HCT116 (cell line): ENCODE measurements at regions not wholly inside any gene's neighbourhood (a gene's known extent, or its start where the extent isn't known, plus 50 kb on each side); places are given as distances from the start of the nearest gene placed in this dataset.

Experiments
- ATAC-seq: fragments of 200-7000 bp; cut with Tn5 transposase; 2 replicates; pipeline ENCODE4 v1.9.1; 2020; ENCODE audit warnings: mild to moderate bottlenecking, moderate library complexity
- BruUV-seq: library from RNA; stranded (reverse); fragments of 400-500 nt; replicated peaks from 2 replicates; lab custom pipeline; 2021; lab: Mats Ljungman, UMichigan
- CTCF ChIA-PET: fragments of 300-600 bp; sonication (Branson Sonifier 250); formaldehyde crosslinking; loops from one replicate; lab custom pipeline; 2021; ENCODE audit warnings: antibody characterized with exemption; lab: Charles Lee
- POLR2A ChIA-PET: fragments of 300-600, 350-600 bp; sonication (Branson Sonifier 250); formaldehyde crosslinking; loops from one replicate; lab custom pipeline; 2021; ENCODE audit warnings: antibody characterized with exemption; lab: Charles Lee
- RAD21 ChIA-PET, 2 experiments: fragments of 300-600 bp; sonication (Branson Sonifier 250); formaldehyde crosslinking; loops; one replicate each; lab custom pipeline; 2023; ENCODE audit warnings: low total read pairs in 2 of 2; ENCODE audit not compliant: uncharacterized antibody in 2 of 2, unreplicated experiment in 2 of 2, low non-redundant PET in 1 of 2; lab: Charles Lee
- DNase-seq: peaks from one replicate; pipeline ENCODE4 v3.0.0-alpha.2; 2010; ENCODE audit warnings: low read depth, low spot score
- H2AFZ ChIP-seq: fragments of 200-600 bp; shearing (Covaris generic), sonication (generic); 2 replicates; pipeline ENCODE4 v1.6.1; 2017; ENCODE audit warnings: low read depth, mixed run types, mixed read lengths, antibody characterized with exemption, low read length; ENCODE audit not compliant: poor library complexity, severe bottlenecking
- H3K27ac ChIP-seq: 2 replicates; pipeline ENCODE4 v1.5.1; 2012; ENCODE audit warnings: low read depth, low read length
- H3K27me3 ChIP-seq: fragments of 200-600 bp; sonication (generic); 2 replicates; pipeline ENCODE4 v1.6.1; 2016; ENCODE audit warnings: mixed run types, low read length, mixed read lengths; ENCODE audit not compliant: insufficient read depth
- H3K36me3 ChIP-seq, 2 experiments: fragments of 200-500 bp in 1 of 2; fragments of 200-600 bp in 1 of 2; sonication (Bioruptor generic) in 1 of 2; sonication (generic) in 1 of 2; 2 replicates each; pipeline versions ENCODE4 v1.5.1 to v1.6.1; 2014 to 2016; ENCODE audit warnings: low read length in 2 of 2, inconsistent platforms in 1 of 2, mixed read lengths in 1 of 2, mixed run types in 1 of 2; ENCODE audit not compliant: insufficient read depth in 2 of 2, control insufficient read depth in 1 of 2
- H3K4me1 ChIP-seq, 2 experiments: fragments of 200-600 bp in 1 of 2; sonication (generic) in 1 of 2; 2 replicates each; pipeline versions ENCODE4 v1.5.1 to v1.6.1; 2012 to 2017; ENCODE audit warnings: low read length in 2 of 2, inconsistent platforms in 1 of 2, mild to moderate bottlenecking in 1 of 2, mixed read lengths in 1 of 2, mixed run types in 1 of 2, moderate library complexity in 1 of 2; ENCODE audit not compliant: insufficient read depth in 2 of 2, control insufficient read depth in 1 of 2
- H3K4me2 ChIP-seq: fragments of 200-600 bp; sonication (generic); 2 replicates; pipeline ENCODE4 v1.6.1; 2017; ENCODE audit warnings: mixed run types, low read length, mixed read lengths
- H3K4me3 ChIP-seq, 2 experiments: fragments of 200-600 bp in 1 of 2; sonication (generic) in 1 of 2; replicated peaks in 1 of 2; 2 replicates each; pipeline ENCODE4 v1.5.1; 2011 to 2016; ENCODE audit warnings: low read length in 2 of 2, control low read depth in 1 of 2, low read depth in 1 of 2, mild to moderate bottlenecking in 1 of 2, mixed read lengths in 1 of 2, mixed run types in 1 of 2
- H3K79me2 ChIP-seq: fragments of 200-600 bp; sonication (generic); 2 replicates; pipeline ENCODE4 v1.6.1; 2017; ENCODE audit warnings: mild to moderate bottlenecking, mixed run types, low read length, moderate library complexity, mixed read lengths; ENCODE audit not compliant: insufficient read depth
- H3K9ac ChIP-seq: fragments of 200-600 bp; sonication (generic); 2 replicates; pipeline ENCODE4 v1.6.1; 2016; ENCODE audit warnings: low read length, mixed read lengths
- H3K9me2 ChIP-seq: fragments of 200-600 bp; sonication (generic), shearing (Covaris generic); 2 replicates; pipeline ENCODE4 v1.6.1; 2017; ENCODE audit warnings: mixed run types, mild to moderate bottlenecking, moderate library complexity; ENCODE audit not compliant: insufficient read depth
- H3K9me3 ChIP-seq, 2 experiments: fragments of 200-500 bp in 1 of 2; fragments of 200-600 bp in 1 of 2; sonication (Bioruptor generic) in 1 of 2; sonication (generic) in 1 of 2; 2 replicates each; pipeline ENCODE4 v1.6.1; 2014 to 2017; ENCODE audit warnings: low read length in 2 of 2, mixed read lengths in 2 of 2, inconsistent platforms in 1 of 2, low read depth in 1 of 2, mild to moderate bottlenecking in 1 of 2, mixed run types in 1 of 2, moderate library complexity in 1 of 2; ENCODE audit not compliant: control insufficient read depth in 1 of 2, insufficient read depth in 1 of 2
- H4K20me1 ChIP-seq: fragments of 200-600 bp; sonication (generic), shearing (Covaris generic); 2 replicates; pipeline ENCODE4 v1.6.1; 2017; ENCODE audit warnings: mixed run types, mild to moderate bottlenecking, moderate library complexity; ENCODE audit not compliant: insufficient read depth
- CBX3 ChIP-seq: IDR thresholded peaks from 2 replicates; pipeline ENCODE4 v1.6.1; 2012; ENCODE audit warnings: low read depth
- EGR1 ChIP-seq: IDR thresholded peaks from 2 replicates; pipeline ENCODE4 v1.6.1; 2012; ENCODE audit warnings: low read depth
- ELF1 ChIP-seq: IDR thresholded peaks from 2 replicates; pipeline ENCODE4 v1.6.1; 2012; ENCODE audit warnings: low read depth, borderline replicate concordance
- EZH2phosphoT487 ChIP-seq: fragments of 200-600 bp; IDR thresholded peaks from 2 replicates; pipeline ENCODE4 v1.6.1; 2018; ENCODE audit warnings: antibody characterized with exemption, borderline replicate concordance
- FOSL1 ChIP-seq: IDR thresholded peaks from 2 replicates; pipeline ENCODE4 v1.6.1; 2012; ENCODE audit warnings: low read depth
- POLR2A ChIP-seq: IDR thresholded peaks from 2 replicates; pipeline ENCODE4 v1.7.0; 2011; ENCODE audit warnings: borderline replicate concordance; ENCODE audit not compliant: insufficient read depth, insufficient read length; ENCODE audit errors: extremely low read depth
- RAD21 ChIP-seq: IDR thresholded peaks from 2 replicates; pipeline ENCODE4 v1.6.1; 2012; ENCODE audit warnings: low read depth, mild to moderate bottlenecking
- SIN3A ChIP-seq: IDR thresholded peaks from 2 replicates; pipeline ENCODE4 v1.6.1; 2012; ENCODE audit warnings: low read depth
- SP1 ChIP-seq: IDR thresholded peaks from 2 replicates; pipeline ENCODE4 v1.6.1; 2012; ENCODE audit warnings: low read depth
- SRF ChIP-seq: IDR thresholded peaks from 2 replicates; pipeline ENCODE4 v1.6.1; 2012; ENCODE audit warnings: low read depth
- intact Hi-C: fragments of 100-400 bp; cut with micrococcal nuclease; formaldehyde crosslinking; loops from 2 replicates; pipeline ENCODE4 v1.10.0; 2022
- TF ChIP-seq, protein P1 (sequence below): IDR thresholded peaks from 2 replicates; pipeline ENCODE4 v1.6.1; 2012; ENCODE audit warnings: low read depth

DNA sequence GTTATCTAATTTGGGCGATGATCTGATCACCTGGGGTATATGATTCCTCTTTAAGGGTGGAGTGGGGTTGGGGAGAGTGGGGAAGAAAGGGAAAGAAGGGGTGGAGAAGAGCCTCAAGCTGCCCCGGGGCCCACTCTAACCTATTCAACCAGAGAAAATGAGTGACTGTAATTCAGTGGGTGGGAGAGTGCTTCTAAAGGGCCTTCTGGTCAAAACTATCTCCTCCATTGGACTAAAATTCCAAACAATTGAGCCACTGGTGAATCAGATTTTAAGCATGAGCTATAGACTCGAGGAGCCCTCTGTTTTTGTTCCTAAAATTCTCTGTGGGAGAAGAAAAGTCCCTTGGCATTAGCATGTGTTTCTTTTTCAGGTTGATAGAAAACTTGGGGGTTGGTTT, 296.8 kb downstream of the CLIC5 start:
- no TSS peak for BruUV-seq
- Histone ChIP-seq H3K9ac (no peak overlapping the region), H3K27ac (no peak overlapping the region), H3K4me1 (peaks cover 0 to 4% of the 10 kb centered on the region in 2 experiments; a peak in 2 of 4 replicates), H3K79me2 (no peaks in the 10 kb centered on the region), H3K4me2 (no peak overlapping the region), H3K27me3 (no peaks in the 10 kb centered on the region), H3K9me2 (no peaks in the 10 kb centered on the region), H3K9me3 (no peaks in the 10 kb centered on the region; a peak in 1 of 4 replicates), H3K4me3 (no peak overlapping the region), H4K20me1 (no peaks in the 10 kb centered on the region), H3K36me3 (no peaks in the 10 kb centered on the region), H2AFZ (no peak overlapping the region)
- RAD21 ChIA-PET = no interaction called here
- no peak for TF ChIP-seq EZH2phosphoT487
- TF ChIP-seq RAD21 = no peak
- TF ChIP-seq CBX3 = no peak
- TF ChIP-seq, protein P1, sequence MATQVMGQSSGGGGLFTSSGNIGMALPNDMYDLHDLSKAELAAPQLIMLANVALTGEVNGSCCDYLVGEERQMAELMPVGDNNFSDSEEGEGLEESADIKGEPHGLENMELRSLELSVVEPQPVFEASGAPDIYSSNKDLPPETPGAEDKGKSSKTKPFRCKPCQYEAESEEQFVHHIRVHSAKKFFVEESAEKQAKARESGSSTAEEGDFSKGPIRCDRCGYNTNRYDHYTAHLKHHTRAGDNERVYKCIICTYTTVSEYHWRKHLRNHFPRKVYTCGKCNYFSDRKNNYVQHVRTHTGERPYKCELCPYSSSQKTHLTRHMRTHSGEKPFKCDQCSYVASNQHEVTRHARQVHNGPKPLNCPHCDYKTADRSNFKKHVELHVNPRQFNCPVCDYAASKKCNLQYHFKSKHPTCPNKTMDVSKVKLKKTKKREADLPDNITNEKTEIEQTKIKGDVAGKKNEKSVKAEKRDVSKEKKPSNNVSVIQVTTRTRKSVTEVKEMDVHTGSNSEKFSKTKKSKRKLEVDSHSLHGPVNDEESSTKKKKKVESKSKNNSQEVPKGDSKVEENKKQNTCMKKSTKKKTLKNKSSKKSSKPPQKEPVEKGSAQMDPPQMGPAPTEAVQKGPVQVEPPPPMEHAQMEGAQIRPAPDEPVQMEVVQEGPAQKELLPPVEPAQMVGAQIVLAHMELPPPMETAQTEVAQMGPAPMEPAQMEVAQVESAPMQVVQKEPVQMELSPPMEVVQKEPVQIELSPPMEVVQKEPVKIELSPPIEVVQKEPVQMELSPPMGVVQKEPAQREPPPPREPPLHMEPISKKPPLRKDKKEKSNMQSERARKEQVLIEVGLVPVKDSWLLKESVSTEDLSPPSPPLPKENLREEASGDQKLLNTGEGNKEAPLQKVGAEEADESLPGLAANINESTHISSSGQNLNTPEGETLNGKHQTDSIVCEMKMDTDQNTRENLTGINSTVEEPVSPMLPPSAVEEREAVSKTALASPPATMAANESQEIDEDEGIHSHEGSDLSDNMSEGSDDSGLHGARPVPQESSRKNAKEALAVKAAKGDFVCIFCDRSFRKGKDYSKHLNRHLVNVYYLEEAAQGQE = no peak
- TF ChIP-seq EGR1 = no peak
- TF ChIP-seq FOSL1 = no peak
- no peak for TF ChIP-seq POLR2A
- TF ChIP-seq SIN3A = no peak
- TF ChIP-seq SP1 = no peak
- no peak for TF ChIP-seq ELF1
- TF ChIP-seq SRF = no peak
- CTCF ChIA-PET = no interaction called here
- DNase-seq (no peak), ATAC-seq (no peak)
- POLR2A ChIA-PET = no interaction called here
- intact Hi-C loops = loop anchor here (5.0 to 10.0 kb wide), 2 partner anchors 203 to 1244 kb away; no protein-coding TSS in a partner anchor
